ENCODE measurements at regions not wholly inside any gene's neighbourhood (a gene's known extent, or its start where the extent isn't known, plus 50 kb on each side); places are given as distances from the start of the nearest gene placed in this dataset.

GRCh38 chr3:156762631-156763185, 63.4 kb upstream of the LEKR1 start:
- Histone ChIP-seq H3K9ac (ENCODE audit: low read depth, low read length, poor library complexity, severe bottlenecking) (no peak overlapping the region), H4K20me1 (ENCODE audit: insufficient read depth, low read length, poor library complexity, severe bottlenecking) (no peaks in the 10 kb centered on the region), H3F3A (ENCODE audit: low read depth) (no peaks in the 10 kb centered on the region), H2AFZ (ENCODE audit: low read length) (no peak overlapping the region), H3K9me2 (replicated peaks; ENCODE audit: low read depth, low read length) (no peaks in the 10 kb centered on the region), H3K4me1 (ENCODE audit: insufficient read depth, low read length, poor library complexity, severe bottlenecking) (no peaks in the 10 kb centered on the region), H3K79me2 (ENCODE audit: insufficient read depth, low read length) (no peaks in the 10 kb centered on the region), H3K9me3 (ENCODE audit: insufficient read depth, low read depth, low read length) (no peaks in the 10 kb centered on the region), H3K4me2 (ENCODE audit: low read depth, low read length, poor library complexity, severe bottlenecking) (no peak overlapping the region), H3K36me3 (ENCODE audit: insufficient read depth, low read length) (no peaks in the 10 kb centered on the region), H3K4me3 (ENCODE audit: low read length, poor library complexity, severe bottlenecking) (no peak overlapping the region), H3K27me3 (ENCODE audit: insufficient read depth, low read length, poor library complexity, severe bottlenecking) (no peaks in the 10 kb centered on the region)
- no peak for TF ChIP-seq CTCF (conservative IDR thresholded peaks at IDR 0.05; ENCODE audit: low read length)
- no peak for TF ChIP-seq EZH2phosphoT487 (IDR thresholded peaks at IDR 0.05; ENCODE audit: borderline replicate concordance)

DNA sequence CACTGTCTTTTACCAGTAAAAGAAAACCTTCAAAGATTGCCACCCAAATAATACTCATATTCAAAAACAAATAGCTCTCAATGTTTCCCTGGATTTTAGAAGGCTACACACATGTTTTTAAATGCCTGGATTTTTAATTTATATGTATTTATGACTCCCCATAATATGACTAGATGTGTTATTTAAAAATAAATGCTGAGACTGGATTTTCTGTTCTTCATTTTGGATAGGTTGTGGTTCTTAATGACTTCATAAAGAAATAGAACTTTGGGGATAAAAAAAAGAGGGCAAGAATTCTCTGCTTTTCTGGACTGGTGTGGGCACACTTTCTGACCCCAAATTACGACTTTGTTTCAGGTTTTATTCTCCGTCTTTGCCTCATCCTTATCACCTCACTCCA, 62.8 kb upstream of the LEKR1 start:
- Histone ChIP-seq H2AFZ (ENCODE audit: low read length) (no peak overlapping the region), H3K27me3 (ENCODE audit: insufficient read depth, low read length, poor library complexity, severe bottlenecking) (no peaks in the 10 kb centered on the region), H4K20me1 (ENCODE audit: insufficient read depth, low read length, poor library complexity, severe bottlenecking) (no peaks in the 10 kb centered on the region), H3K36me3 (ENCODE audit: insufficient read depth, low read length) (no peaks in the 10 kb centered on the region), H3K4me3 (ENCODE audit: low read length, poor library complexity, severe bottlenecking) (no peak overlapping the region), H3K9me3 (ENCODE audit: insufficient read depth, low read depth, low read length) (no peaks in the 10 kb centered on the region), H3F3A (ENCODE audit: low read depth) (no peaks in the 10 kb centered on the region), H3K9me2 (replicated peaks; ENCODE audit: low read depth, low read length) (no peaks in the 10 kb centered on the region), H3K4me1 (ENCODE audit: insufficient read depth, low read length, poor library complexity, severe bottlenecking) (no peaks in the 10 kb centered on the region), H3K79me2 (ENCODE audit: insufficient read depth, low read length) (no peaks in the 10 kb centered on the region), H3K4me2 (ENCODE audit: low read depth, low read length, poor library complexity, severe bottlenecking) (no peak overlapping the region), H3K9ac (ENCODE audit: low read depth, low read length, poor library complexity, severe bottlenecking) (no peak overlapping the region)
- no peak for TF ChIP-seq EZH2phosphoT487 (IDR thresholded peaks at IDR 0.05; ENCODE audit: borderline replicate concordance)

- no peaks in the 10 kb centered on the region for H3K36me3 ChIP-seq (ENCODE audit: insufficient read depth, low read length)
- H3K9me3 ChIP-seq (ENCODE audit: insufficient read depth, low read depth, low read length): no peaks in the 10 kb centered on the region
- H3K27me3 ChIP-seq (ENCODE audit: insufficient read depth, low read length, poor library complexity, severe bottlenecking): no peaks in the 10 kb centered on the region
- no peak for TF ChIP-seq EZH2phosphoT487 (IDR thresholded peaks at IDR 0.05; ENCODE audit: borderline replicate concordance)
- no peak for TF ChIP-seq CTCF (conservative IDR thresholded peaks at IDR 0.05; ENCODE audit: low read length)
- H3K79me2 ChIP-seq (ENCODE audit: insufficient read depth, low read length): no peaks in the 10 kb centered on the region
- H4K20me1 ChIP-seq (ENCODE audit: insufficient read depth, low read length, poor library complexity, severe bottlenecking): no peaks in the 10 kb centered on the region
- H2AFZ ChIP-seq (ENCODE audit: low read length): no peak overlapping the region; the same call in 1 of the 2 replicates
- H3K4me1 ChIP-seq (ENCODE audit: insufficient read depth, low read length, poor library complexity, severe bottlenecking): no peaks in the 10 kb centered on the region
- H3K9ac ChIP-seq (ENCODE audit: low read depth, low read length, poor library complexity, severe bottlenecking): no peak overlapping the region
- H3K4me3 ChIP-seq (ENCODE audit: low read length, poor library complexity, severe bottlenecking): no peak overlapping the region
- no peak overlapping the region for H3K4me2 ChIP-seq (ENCODE audit: low read depth, low read length, poor library complexity, severe bottlenecking)
- H3F3A ChIP-seq (ENCODE audit: low read depth): no peaks in the 10 kb centered on the region
- no peaks in the 10 kb centered on the region for H3K9me2 ChIP-seq (replicated peaks; ENCODE audit: low read depth, low read length)
Measured at GRCh38 chr3:156763931-156764720, 62.0 kb upstream of the LEKR1 start.

All from Loucy (cell line).